ENCODE measurements at regions not wholly inside any gene's neighbourhood (a gene's known extent, or its start where the extent isn't known, plus 50 kb on each side); places are given as distances from the start of the nearest gene placed in this dataset.

- H3K27ac Mint-ChIP-seq: no peak overlapping the region
- no peak for DNase-seq (ENCODE audit: low spot score, unreplicated experiment)
- peaks cover 5% of the 10 kb centered on the region for H3K9me3 Mint-ChIP-seq (ENCODE audit: low read depth)
- no peaks in the 10 kb centered on the region for H3K27me3 Mint-ChIP-seq
- no peak for TF ChIP-seq CTCF (IDR thresholded peaks at IDR 0.05; ENCODE audit: unreplicated experiment)
- H3K4me1 Mint-ChIP-seq (ENCODE audit: low read depth): no peaks in the 10 kb centered on the region
- H3K4me3 Mint-ChIP-seq (ENCODE audit: low read depth): no peak overlapping the region
- peaks cover 1% of the 10 kb centered on the region for H3K36me3 Mint-ChIP-seq (ENCODE audit: insufficient read depth)
These were observed 192.7 kb downstream of the PTPRU start for GRCh38 chr1:29428997-29429396.

- Mint-ChIP-seq H3K27ac (no peak overlapping the region), H3K36me3 (ENCODE audit: insufficient read depth) (peaks cover 1% of the 10 kb centered on the region), H3K9me3 (ENCODE audit: low read depth) (peaks cover 5% of the 10 kb centered on the region), H3K4me3 (ENCODE audit: low read depth) (no peak overlapping the region), H3K27me3 (no peaks in the 10 kb centered on the region), H3K4me1 (ENCODE audit: low read depth) (no peaks in the 10 kb centered on the region)
- no peak for TF ChIP-seq CTCF (IDR thresholded peaks at IDR 0.05; ENCODE audit: unreplicated experiment)
- DNase-seq (ENCODE audit: low spot score, unreplicated experiment): no peak
These were observed 191.9 kb downstream of the PTPRU start for GRCh38 chr1:29428280-29428615.

- H3K4me1 Mint-ChIP-seq (ENCODE audit: low read depth): no peaks in the 10 kb centered on the region
- H3K36me3 Mint-ChIP-seq (ENCODE audit: insufficient read depth): peaks cover 1% of the 10 kb centered on the region
- no peak overlapping the region for H3K4me3 Mint-ChIP-seq (ENCODE audit: low read depth)
- no peak overlapping the region for H3K27ac Mint-ChIP-seq
- no peak for DNase-seq (ENCODE audit: low spot score, unreplicated experiment)
- H3K9me3 Mint-ChIP-seq (ENCODE audit: low read depth): peaks cover 5% of the 10 kb centered on the region
- no peaks in the 10 kb centered on the region for H3K27me3 Mint-ChIP-seq
- no peak for TF ChIP-seq CTCF (IDR thresholded peaks at IDR 0.05; ENCODE audit: unreplicated experiment)
These were observed 191.4 kb downstream of the PTPRU start for GRCh38 chr1:29427614-29428279.

- Mint-ChIP-seq H3K4me3 (ENCODE audit: low read depth) (no peak overlapping the region), H3K27me3 (no peaks in the 10 kb centered on the region), H3K27ac (no peak overlapping the region), H3K4me1 (ENCODE audit: low read depth) (no peaks in the 10 kb centered on the region), H3K9me3 (ENCODE audit: low read depth) (peaks cover 7% of the 10 kb centered on the region), H3K36me3 (ENCODE audit: insufficient read depth) (peaks cover 1% of the 10 kb centered on the region)
- no peak for DNase-seq (ENCODE audit: low spot score, unreplicated experiment)
- no peak for TF ChIP-seq CTCF (IDR thresholded peaks at IDR 0.05; ENCODE audit: unreplicated experiment)
These were observed 190.5 kb downstream of the PTPRU start for GRCh38 chr1:29426701-29427279.

- H3K4me3 Mint-ChIP-seq (ENCODE audit: low read depth): no peak overlapping the region
- peaks cover 2% of the 10 kb centered on the region for H3K36me3 Mint-ChIP-seq (ENCODE audit: insufficient read depth)
- no peak overlapping the region for H3K27ac Mint-ChIP-seq
- H3K9me3 Mint-ChIP-seq (ENCODE audit: low read depth): peaks cover 8% of the 10 kb centered on the region
- DNase-seq (ENCODE audit: low spot score, unreplicated experiment): no peak
- H3K27me3 Mint-ChIP-seq: no peaks in the 10 kb centered on the region
- H3K4me1 Mint-ChIP-seq (ENCODE audit: low read depth): no peaks in the 10 kb centered on the region
- no peak for TF ChIP-seq CTCF (IDR thresholded peaks at IDR 0.05; ENCODE audit: unreplicated experiment)
These were observed 189.3 kb downstream of the PTPRU start for GRCh38 chr1:29425631-29426030.

Measured in progenitor cell of endocrine pancreas (in vitro differentiated cells).